Osteocyte (in vitro differentiated cells): ENCODE measurements at regions not wholly inside any gene's neighbourhood (a gene's known extent, or its start where the extent isn't known, plus 50 kb on each side); places are given as distances from the start of the nearest gene placed in this dataset.

Source experiments
- DNase-seq: peaks from one replicate; pipeline ENCODE4 v3.0.0; 2021; ENCODE audit warnings: mixed read lengths; ENCODE audit not compliant: unreplicated experiment; ENCODE audit errors: extremely low spot score
- H3K27ac Mint-ChIP-seq: one replicate; pipeline ENCODE4 v1.8.0; 2021; ENCODE audit warnings: mild to moderate bottlenecking, mixed read lengths; ENCODE audit not compliant: unreplicated experiment
- H3K27me3 Mint-ChIP-seq: one replicate; pipeline ENCODE4 v1.8.0; 2021; ENCODE audit warnings: mixed read lengths; ENCODE audit not compliant: unreplicated experiment
- H3K36me3 Mint-ChIP-seq: one replicate; pipeline ENCODE4 v1.8.0; 2021; ENCODE audit warnings: mixed read lengths; ENCODE audit not compliant: unreplicated experiment
- H3K4me1 Mint-ChIP-seq: one replicate; pipeline ENCODE4 v1.8.0; 2021; ENCODE audit warnings: mixed read lengths; ENCODE audit not compliant: unreplicated experiment
- H3K4me3 Mint-ChIP-seq: one replicate; pipeline ENCODE4 v1.8.0; 2021; ENCODE audit warnings: mild to moderate bottlenecking, moderate library complexity, mixed read lengths; ENCODE audit not compliant: unreplicated experiment
- H3K9me3 Mint-ChIP-seq: one replicate; pipeline ENCODE4 v1.8.0; 2021; ENCODE audit warnings: mixed read lengths; ENCODE audit not compliant: unreplicated experiment
- TF ChIP-seq, protein P1 (sequence below): fragments of 200-600 bp; sonication (generic); IDR thresholded peaks from 2 replicates; pipeline ENCODE4 v1.5.0; 2021; ENCODE audit warnings: antibody characterized with exemption, mild to moderate bottlenecking, moderate library complexity

GRCh38 chr2:162974771-162975170, 136.2 kb upstream of the KCNH7 start:
- no peaks in the 10 kb centered on the region for H3K9me3 Mint-ChIP-seq
- H3K27ac Mint-ChIP-seq: no peak overlapping the region
- TF ChIP-seq, protein P1, sequence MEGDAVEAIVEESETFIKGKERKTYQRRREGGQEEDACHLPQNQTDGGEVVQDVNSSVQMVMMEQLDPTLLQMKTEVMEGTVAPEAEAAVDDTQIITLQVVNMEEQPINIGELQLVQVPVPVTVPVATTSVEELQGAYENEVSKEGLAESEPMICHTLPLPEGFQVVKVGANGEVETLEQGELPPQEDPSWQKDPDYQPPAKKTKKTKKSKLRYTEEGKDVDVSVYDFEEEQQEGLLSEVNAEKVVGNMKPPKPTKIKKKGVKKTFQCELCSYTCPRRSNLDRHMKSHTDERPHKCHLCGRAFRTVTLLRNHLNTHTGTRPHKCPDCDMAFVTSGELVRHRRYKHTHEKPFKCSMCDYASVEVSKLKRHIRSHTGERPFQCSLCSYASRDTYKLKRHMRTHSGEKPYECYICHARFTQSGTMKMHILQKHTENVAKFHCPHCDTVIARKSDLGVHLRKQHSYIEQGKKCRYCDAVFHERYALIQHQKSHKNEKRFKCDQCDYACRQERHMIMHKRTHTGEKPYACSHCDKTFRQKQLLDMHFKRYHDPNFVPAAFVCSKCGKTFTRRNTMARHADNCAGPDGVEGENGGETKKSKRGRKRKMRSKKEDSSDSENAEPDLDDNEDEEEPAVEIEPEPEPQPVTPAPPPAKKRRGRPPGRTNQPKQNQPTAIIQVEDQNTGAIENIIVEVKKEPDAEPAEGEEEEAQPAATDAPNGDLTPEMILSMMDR: no peak
- H3K4me1 Mint-ChIP-seq: no peaks in the 10 kb centered on the region
- H3K27me3 Mint-ChIP-seq: peaks cover 8% of the 10 kb centered on the region
- H3K4me3 Mint-ChIP-seq: no peak overlapping the region
- H3K36me3 Mint-ChIP-seq: no peaks in the 10 kb centered on the region
- no peak for DNase-seq

DNA sequence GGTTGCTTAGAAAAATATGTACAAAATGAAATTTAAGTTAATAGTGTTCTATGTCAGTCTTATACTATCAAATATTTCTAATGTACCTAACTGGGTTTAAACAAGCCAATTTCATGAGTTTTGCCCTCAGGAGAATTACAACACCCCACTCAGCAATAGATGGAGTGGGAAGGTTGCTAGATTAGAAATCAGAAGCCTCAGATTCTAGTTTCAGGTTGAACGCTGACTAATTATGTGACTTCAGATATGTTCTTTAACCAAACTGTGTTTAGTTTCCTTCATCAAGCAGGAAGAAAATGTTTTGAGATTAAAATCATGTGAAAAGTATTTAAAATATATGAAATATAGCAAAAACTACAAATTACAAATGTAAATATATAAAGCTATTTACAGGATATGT, 133.8 kb upstream of the KCNH7 start:
- Mint-ChIP-seq H3K4me1 (no peaks in the 10 kb centered on the region), H3K4me3 (no peak overlapping the region), H3K27ac (no peak overlapping the region), H3K36me3 (no peaks in the 10 kb centered on the region), H3K27me3 (peaks cover 8% of the 10 kb centered on the region), H3K9me3 (no peaks in the 10 kb centered on the region)
- TF ChIP-seq, protein P1: no peak
- no peak for DNase-seq

GRCh38 chr2:162968306-162968705, 129.7 kb upstream of the KCNH7 start:
- Mint-ChIP-seq H3K4me1 (no peaks in the 10 kb centered on the region), H3K4me3 (no peak overlapping the region), H3K9me3 (no peaks in the 10 kb centered on the region), H3K27me3 (peaks cover 3% of the 10 kb centered on the region), H3K36me3 (no peaks in the 10 kb centered on the region), H3K27ac (no peak overlapping the region)
- TF ChIP-seq, protein P1: no peak
- no peak for DNase-seq

DNA sequence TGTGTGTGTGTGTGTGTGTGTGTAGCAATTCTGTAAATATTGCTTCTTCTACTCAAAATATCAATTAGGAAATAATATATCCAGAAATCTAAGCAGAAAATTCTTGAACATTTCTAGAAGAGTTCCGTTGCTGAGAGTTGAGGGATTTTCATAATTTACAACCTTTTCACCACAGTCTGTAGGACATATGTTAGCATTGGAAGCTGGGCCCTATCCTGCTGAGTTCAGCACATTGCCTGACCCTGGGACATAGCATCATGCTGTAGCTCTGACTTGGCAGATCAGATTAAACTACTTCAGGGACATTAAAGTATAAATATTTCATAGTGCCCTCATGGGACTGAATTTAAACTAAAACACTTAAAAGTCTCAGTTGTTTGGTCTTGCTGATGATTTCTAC, 129.2 kb upstream of the KCNH7 start:
- Mint-ChIP-seq H3K4me1 (no peaks in the 10 kb centered on the region), H3K36me3 (no peaks in the 10 kb centered on the region), H3K9me3 (no peaks in the 10 kb centered on the region), H3K27me3 (peaks cover 3% of the 10 kb centered on the region), H3K4me3 (no peak overlapping the region), H3K27ac (no peak overlapping the region)
- TF ChIP-seq, protein P1: no peak
- no peak for DNase-seq

- no peak overlapping the region for H3K27ac Mint-ChIP-seq
- H3K36me3 Mint-ChIP-seq: no peaks in the 10 kb centered on the region
- TF ChIP-seq, protein P1: no peak
- peaks cover 3% of the 10 kb centered on the region for H3K27me3 Mint-ChIP-seq
- no peak overlapping the region for H3K4me3 Mint-ChIP-seq
- no peaks in the 10 kb centered on the region for H3K9me3 Mint-ChIP-seq
- DNase-seq: no peak
- H3K4me1 Mint-ChIP-seq: no peaks in the 10 kb centered on the region
These were observed 128.6 kb upstream of the KCNH7 start for GRCh38 chr2:162967147-162967546.
